Loucy (cell line): ENCODE measurements at regions not wholly inside any gene's neighbourhood (a gene's known extent, or its start where the extent isn't known, plus 50 kb on each side); places are given as distances from the start of the nearest gene placed in this dataset.

Experiments used
- EZH2phosphoT487 ChIP-seq: fragments of 200-600 bp; IDR thresholded peaks from 2 replicates; pipeline ENCODE4 v1.6.1; 2018; ENCODE audit warnings: antibody characterized with exemption, mild to moderate bottlenecking, moderate library complexity, borderline replicate concordance
- TF ChIP-seq, protein P1 (sequence below): fragments of 200-600 bp; sonication (generic); conservative IDR thresholded peaks from 2 replicates; pipeline ENCODE4 v1.5.1; 2014; ENCODE audit warnings: mild to moderate bottlenecking, antibody characterized with exemption, low read length

DNA sequence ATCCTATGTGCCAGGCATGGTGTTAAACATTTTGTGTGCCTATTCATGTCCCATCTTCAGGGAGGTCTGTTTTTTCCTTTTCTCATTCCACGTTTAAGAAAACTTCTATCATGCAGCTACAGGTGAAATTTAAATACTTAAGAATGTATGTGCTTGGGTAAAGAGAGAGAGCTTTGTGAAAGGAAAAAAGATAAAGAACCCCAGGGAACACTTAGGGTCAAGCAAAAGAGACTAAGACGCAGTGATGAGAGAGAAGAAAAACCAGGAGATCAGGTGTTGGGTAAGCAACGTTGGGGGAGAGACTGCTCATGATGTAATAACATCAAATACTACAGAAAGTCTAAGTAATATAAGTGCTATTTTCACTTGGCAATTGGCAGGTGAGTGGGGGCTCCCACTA, 253.7 kb downstream of the GRXCR1 start:
- no peak for TF ChIP-seq EZH2phosphoT487
- TF ChIP-seq, protein P1, sequence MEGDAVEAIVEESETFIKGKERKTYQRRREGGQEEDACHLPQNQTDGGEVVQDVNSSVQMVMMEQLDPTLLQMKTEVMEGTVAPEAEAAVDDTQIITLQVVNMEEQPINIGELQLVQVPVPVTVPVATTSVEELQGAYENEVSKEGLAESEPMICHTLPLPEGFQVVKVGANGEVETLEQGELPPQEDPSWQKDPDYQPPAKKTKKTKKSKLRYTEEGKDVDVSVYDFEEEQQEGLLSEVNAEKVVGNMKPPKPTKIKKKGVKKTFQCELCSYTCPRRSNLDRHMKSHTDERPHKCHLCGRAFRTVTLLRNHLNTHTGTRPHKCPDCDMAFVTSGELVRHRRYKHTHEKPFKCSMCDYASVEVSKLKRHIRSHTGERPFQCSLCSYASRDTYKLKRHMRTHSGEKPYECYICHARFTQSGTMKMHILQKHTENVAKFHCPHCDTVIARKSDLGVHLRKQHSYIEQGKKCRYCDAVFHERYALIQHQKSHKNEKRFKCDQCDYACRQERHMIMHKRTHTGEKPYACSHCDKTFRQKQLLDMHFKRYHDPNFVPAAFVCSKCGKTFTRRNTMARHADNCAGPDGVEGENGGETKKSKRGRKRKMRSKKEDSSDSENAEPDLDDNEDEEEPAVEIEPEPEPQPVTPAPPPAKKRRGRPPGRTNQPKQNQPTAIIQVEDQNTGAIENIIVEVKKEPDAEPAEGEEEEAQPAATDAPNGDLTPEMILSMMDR = no peak
